Subcutaneous abdominal adipose tissue (tissue), 5 donors: ENCODE measurements at regions not wholly inside any gene's neighbourhood (a gene's known extent, or its start where the extent isn't known, plus 50 kb on each side); places are given as distances from the start of the nearest gene placed in this dataset.

ENCODE experiments used
- H3K27ac ChIP-seq: one replicate; pipeline ENCODE4 v1.7.0; 2013; ENCODE audit warnings: low read depth, mild to moderate bottlenecking, inconsistent platforms, low read length, moderate library complexity
- H3K27me3 ChIP-seq, 5 donors: one replicate each; pipeline ENCODE4 v1.7.0; 2013; ENCODE audit warnings: low read length in 5 of 5, inconsistent platforms in 1 of 5; ENCODE audit not compliant: control insufficient read depth in 5 of 5, insufficient read depth in 4 of 5
- H3K36me3 ChIP-seq, 5 donors: one replicate each; pipeline ENCODE4 v1.7.0; 2013; ENCODE audit warnings: low read length in 5 of 5; ENCODE audit not compliant: control insufficient read depth in 5 of 5, insufficient read depth in 5 of 5
- H3K4me1 ChIP-seq, 5 donors: one replicate each; pipeline ENCODE4 v1.7.0; 2013; ENCODE audit warnings: low read length in 5 of 5, mild to moderate bottlenecking in 3 of 5, moderate library complexity in 1 of 5; ENCODE audit not compliant: control insufficient read depth in 5 of 5, insufficient read depth in 5 of 5
- H3K4me3 ChIP-seq, 5 donors: one replicate each; pipeline ENCODE4 v1.7.0; 2013; ENCODE audit warnings: low read length in 5 of 5, low read depth in 1 of 5
- H3K9ac ChIP-seq, 5 donors: one replicate each; pipeline ENCODE4 v1.7.0; 2013; ENCODE audit warnings: low read length in 5 of 5, mild to moderate bottlenecking in 4 of 5, moderate library complexity in 3 of 5
- H3K9me3 ChIP-seq, 5 donors: one replicate each; pipeline ENCODE4 v1.7.0; 2013; ENCODE audit warnings: low read length in 5 of 5; ENCODE audit not compliant: control insufficient read depth in 5 of 5
- donor health status: healthy.
- donor health status: healthy.
- donor health status: healthy.
- donor health status: healthy.
- donor health status: healthy.

GRCh38 chr2:8617048-8617447 is 64.8 kb upstream of the ID2 start:
- Histone ChIP-seq H3K36me3 (no peaks in the 10 kb centered on the region), H3K4me1 (no peaks in the 10 kb centered on the region), H3K27me3 (peaks cover 0 to 4% (median 0%) of the 10 kb centered on the region in 5 donors), H3K4me3 (no peak overlapping the region), H3K9me3 (peaks cover 0 to 4% (median 0%) of the 10 kb centered on the region in 5 donors), H3K9ac (no peak overlapping the region), H3K27ac (no peak overlapping the region)

- no peaks in the 10 kb centered on the region for H3K4me1 ChIP-seq
- H3K9me3 ChIP-seq, result peaks cover 0 to 4% (median 0%) of the 10 kb centered on the region in 5 donors
- H3K4me3 ChIP-seq, result no peak overlapping the region
- H3K36me3 ChIP-seq, result no peaks in the 10 kb centered on the region
- H3K9ac ChIP-seq, result no peak overlapping the region
- H3K27ac ChIP-seq, result no peak overlapping the region
- H3K27me3 ChIP-seq, result peaks cover 0 to 4% (median 0%) of the 10 kb centered on the region in 5 donors
Observed at GRCh38 chr2:8617590-8617989, 64.3 kb upstream of the ID2 start.

- Histone ChIP-seq H3K36me3 (no peaks in the 10 kb centered on the region), H3K27ac (no peak overlapping the region), H3K4me3 (no peak overlapping the region), H3K9me3 (peaks cover 0 to 4% (median 0%) of the 10 kb centered on the region in 5 donors), H3K9ac (no peak overlapping the region), H3K27me3 (no peaks in the 10 kb centered on the region), H3K4me1 (no peaks in the 10 kb centered on the region)
Observed at GRCh38 chr2:8619071-8619470, 62.8 kb upstream of the ID2 start.

GRCh38 chr2:8620611-8621382 is 61.1 kb upstream of the ID2 start:
- no peaks in the 10 kb centered on the region for H3K9me3 ChIP-seq
- no peaks in the 10 kb centered on the region for H3K36me3 ChIP-seq
- H3K4me3 ChIP-seq, result no peak overlapping the region
- H3K9ac ChIP-seq, result no peak overlapping the region
- H3K27ac ChIP-seq, result no peak overlapping the region
- no peaks in the 10 kb centered on the region for H3K27me3 ChIP-seq
- H3K4me1 ChIP-seq, result no peaks in the 10 kb centered on the region

GRCh38 chr2:8622199-8622911 is 59.5 kb upstream of the ID2 start:
- no peaks in the 10 kb centered on the region for H3K9me3 ChIP-seq
- H3K9ac ChIP-seq, result no peak overlapping the region
- H3K4me1 ChIP-seq, result no peaks in the 10 kb centered on the region
- H3K36me3 ChIP-seq, result no peaks in the 10 kb centered on the region
- H3K27ac ChIP-seq, result no peak overlapping the region
- no peaks in the 10 kb centered on the region for H3K27me3 ChIP-seq
- no peak overlapping the region for H3K4me3 ChIP-seq

GRCh38 chr2:8622924-8623465 is 58.9 kb upstream of the ID2 start:
- no peak overlapping the region for H3K4me3 ChIP-seq
- no peaks in the 10 kb centered on the region for H3K36me3 ChIP-seq
- no peaks in the 10 kb centered on the region for H3K4me1 ChIP-seq
- no peaks in the 10 kb centered on the region for H3K9me3 ChIP-seq
- H3K27ac ChIP-seq, result no peak overlapping the region
- H3K9ac ChIP-seq, result no peak overlapping the region
- H3K27me3 ChIP-seq, result no peaks in the 10 kb centered on the region

GRCh38 chr2:8623576-8623957 is 58.3 kb upstream of the ID2 start:
- Histone ChIP-seq H3K27ac (no peak overlapping the region), H3K9me3 (no peaks in the 10 kb centered on the region), H3K27me3 (no peaks in the 10 kb centered on the region), H3K36me3 (no peaks in the 10 kb centered on the region), H3K4me1 (no peaks in the 10 kb centered on the region), H3K9ac (no peak overlapping the region), H3K4me3 (no peak overlapping the region)

GRCh38 chr2:8623958-8624591 is 57.8 kb upstream of the ID2 start:
- Histone ChIP-seq H3K9me3 (no peaks in the 10 kb centered on the region), H3K27me3 (no peaks in the 10 kb centered on the region), H3K36me3 (no peaks in the 10 kb centered on the region), H3K9ac (no peak overlapping the region), H3K4me3 (no peak overlapping the region), H3K4me1 (no peaks in the 10 kb centered on the region), H3K27ac (no peak overlapping the region)

- Histone ChIP-seq H3K4me3 (no peak overlapping the region), H3K27me3 (no peaks in the 10 kb centered on the region), H3K36me3 (no peaks in the 10 kb centered on the region), H3K9ac (no peak overlapping the region), H3K27ac (no peak overlapping the region), H3K9me3 (no peaks in the 10 kb centered on the region), H3K4me1 (no peaks in the 10 kb centered on the region)
Observed at GRCh38 chr2:8624855-8625398, 56.9 kb upstream of the ID2 start.
